SK-N-SH treated with all-trans-retinoic acid at 6 μM for 48 hours (cell line): ENCODE measurements at regions not wholly inside any gene's neighbourhood (a gene's known extent, or its start where the extent isn't known, plus 50 kb on each side); places are given as distances from the start of the nearest gene placed in this dataset.

Source experiments
- ATAC-seq: fragments of 200-7000 bp; cut with Tn5 transposase; 3 replicates; pipeline ENCODE4 v1.9.1; 2020; ENCODE audit warnings: mild to moderate bottlenecking, moderate library complexity
- ARNTL ChIP-seq: fragments of 450-650 bp; formaldehyde crosslinking; IDR thresholded peaks from 2 replicates; pipeline ENCODE4 v1.5.0; 2020; ENCODE audit warnings: low read depth, mild to moderate bottlenecking, moderate library complexity, borderline replicate concordance
- BACH2 ChIP-seq: fragments of 250-450 bp; sonication (Bioruptor Pico); IDR thresholded peaks from 2 replicates; pipeline ENCODE4 v1.9.0; 2021; ENCODE audit warnings: mild to moderate bottlenecking, borderline replicate concordance
- ESRRG ChIP-seq: fragments of 250-450 bp; sonication (Bioruptor Pico); IDR thresholded peaks from 2 replicates; pipeline ENCODE4 v1.6.1; 2021; ENCODE audit warnings: mild to moderate bottlenecking
- GLIS3 ChIP-seq: fragments of 250-450 bp; sonication (Bioruptor Pico); IDR thresholded peaks from 2 replicates; pipeline ENCODE4 v1.5.0; 2020; ENCODE audit warnings: mild to moderate bottlenecking, moderate library complexity
- ISL1 ChIP-seq: fragments of 250-450 bp; sonication (Bioruptor Pico); IDR thresholded peaks from 2 replicates; pipeline ENCODE4 v2.1.2; 2022; ENCODE audit warnings: mild to moderate bottlenecking, moderate library complexity
- OSR1 ChIP-seq: fragments of 250-450 bp; sonication (Bioruptor Pico); IDR thresholded peaks from 2 replicates; pipeline ENCODE4 v1.8.0; 2022; ENCODE audit warnings: moderate library complexity, mild to moderate bottlenecking, inconsistent platforms
- PPARA ChIP-seq: fragments of 250-450 bp; sonication (Bioruptor Pico); IDR thresholded peaks from 2 replicates; pipeline ENCODE4 v1.5.0; 2020; ENCODE audit warnings: mild to moderate bottlenecking, borderline replicate concordance
- RARB ChIP-seq: fragments of 250-450 bp; sonication (Bioruptor Pico); IDR thresholded peaks from 2 replicates; pipeline ENCODE4 v1.8.0; 2021; ENCODE audit warnings: mild to moderate bottlenecking, moderate library complexity
- SNAI2 ChIP-seq: fragments of 250-450 bp; sonication (Bioruptor Pico); IDR thresholded peaks from 2 replicates; pipeline ENCODE4 v1.5.0; 2020; ENCODE audit warnings: mild to moderate bottlenecking, moderate library complexity
- TOX ChIP-seq: fragments of 250-450 bp; sonication (Bioruptor Pico); IDR thresholded peaks from 2 replicates; pipeline ENCODE4 v1.8.0; 2021; ENCODE audit warnings: mild to moderate bottlenecking, moderate library complexity, borderline replicate concordance
- ZC3H10 ChIP-seq: fragments of 250-450 bp; sonication (Bioruptor Pico); IDR thresholded peaks from 2 replicates; pipeline ENCODE4 v1.5.1; 2021; ENCODE audit warnings: mild to moderate bottlenecking, moderate library complexity
- ZFP3 ChIP-seq: fragments of 250-450 bp; sonication (Bioruptor Pico); IDR thresholded peaks from 2 replicates; pipeline ENCODE4 v1.5.0; 2020; ENCODE audit warnings: mild to moderate bottlenecking, moderate library complexity
- ZNF565 ChIP-seq: fragments of 450-650 bp; formaldehyde crosslinking; conservative IDR thresholded peaks from 2 replicates; pipeline ENCODE4 v1.5.0; 2020; ENCODE audit warnings: low read depth, mild to moderate bottlenecking, moderate library complexity
- ZNF70 ChIP-seq: fragments of 450-650 bp; formaldehyde crosslinking; IDR thresholded peaks from 2 replicates; pipeline ENCODE4 v1.5.0; 2020; ENCODE audit warnings: mild to moderate bottlenecking, moderate library complexity
- ZNF8 ChIP-seq: fragments of 450-650 bp; formaldehyde crosslinking; IDR thresholded peaks from 2 replicates; pipeline ENCODE4 v1.5.0; 2020; ENCODE audit warnings: mild to moderate bottlenecking, moderate library complexity
- TF ChIP-seq, protein P1 (sequence below): fragments of 250-450 bp; sonication (Bioruptor Pico); IDR thresholded peaks from 2 replicates; pipeline ENCODE4 v1.5.0; 2020; ENCODE audit warnings: mild to moderate bottlenecking, moderate library complexity
- TF ChIP-seq, protein P2 (sequence below): fragments of 250-450 bp; sonication (Bioruptor Pico); IDR thresholded peaks from 2 replicates; pipeline ENCODE4 v1.5.1; 2021; ENCODE audit warnings: mild to moderate bottlenecking, moderate library complexity
- TF ChIP-seq, protein P3 (sequence below): fragments of 250-450 bp; sonication (Bioruptor Pico); IDR thresholded peaks from 2 replicates; pipeline ENCODE4 v1.5.1; 2020; ENCODE audit warnings: low read depth, mild to moderate bottlenecking, moderate library complexity
- TF ChIP-seq, protein P4 (sequence below): fragments of 250-450 bp; sonication (Bioruptor Pico); IDR thresholded peaks from 2 replicates; pipeline ENCODE4 v1.8.0; 2020; ENCODE audit warnings: mild to moderate bottlenecking, moderate library complexity, borderline replicate concordance
- TF ChIP-seq, protein P5 (sequence below): fragments of 250-450 bp; sonication (Bioruptor Pico); IDR thresholded peaks from 2 replicates; pipeline ENCODE4 v1.8.0; 2021; ENCODE audit warnings: low read depth, mild to moderate bottlenecking, moderate library complexity, borderline replicate concordance

DNA sequence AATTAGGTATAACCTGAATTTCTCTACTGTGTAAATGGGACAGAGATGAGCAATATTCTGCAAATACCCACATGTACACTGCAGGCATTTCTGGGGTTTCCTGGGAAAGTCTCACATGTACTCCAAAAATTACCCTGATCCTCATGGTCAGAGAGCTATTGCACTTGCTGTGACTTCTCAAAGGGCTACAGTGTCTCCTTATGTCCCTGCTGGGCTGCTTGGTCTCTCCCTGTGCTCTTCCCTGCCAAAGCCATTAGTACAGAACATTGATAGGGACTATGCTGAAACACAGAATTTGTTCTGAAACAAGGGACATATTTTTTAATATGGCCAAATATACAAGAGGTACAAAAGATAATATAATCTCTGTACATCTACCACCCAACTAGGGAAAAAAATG is 924.4 kb upstream of the NXPH2 start (continued):
- no peak for TF ChIP-seq SNAI2 (CRISPR knock-in tag)

DNA sequence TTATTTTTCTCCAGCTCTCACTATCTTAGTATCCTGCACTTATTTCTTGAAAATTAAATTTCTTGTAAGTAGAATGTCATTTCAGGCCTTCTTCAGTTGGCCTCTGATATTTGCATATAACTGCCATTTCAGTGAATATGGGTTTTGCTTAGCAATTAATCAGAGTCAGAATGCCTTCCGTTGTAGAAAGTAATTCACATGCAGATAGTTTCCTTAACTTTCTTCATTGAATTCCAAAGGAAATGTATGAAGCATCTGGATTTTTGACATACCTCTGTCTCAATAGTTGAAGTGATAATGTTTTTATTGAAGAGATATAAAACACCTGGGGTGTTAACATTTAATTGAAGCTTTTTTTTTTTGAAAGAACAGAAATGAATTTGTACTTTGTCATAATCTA is 914.1 kb upstream of the NXPH2 start:
- TF ChIP-seq ISL1 (CRISPR knock-in tag) (no peak), ZNF8 (CRISPR knock-in tag) (no peak)
- ATAC-seq = no peak

DNA sequence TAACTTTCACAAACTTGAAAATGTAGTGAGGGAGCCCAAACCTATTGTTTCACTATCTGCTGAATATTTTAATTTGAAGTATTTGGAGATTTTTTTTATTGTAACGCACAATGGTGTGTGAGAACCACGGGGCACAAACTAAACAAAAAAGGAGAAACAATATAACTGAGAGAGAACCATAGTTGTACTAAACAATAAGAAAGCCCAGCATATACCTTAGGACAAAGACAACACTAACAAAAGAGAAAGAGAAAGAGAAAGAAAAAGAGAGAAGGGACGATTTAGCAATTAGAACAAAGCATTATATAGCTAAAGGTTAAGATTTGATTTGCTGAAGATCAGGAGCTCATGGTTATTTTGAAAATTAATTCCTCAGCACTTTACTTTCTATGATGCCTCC is 906.0 kb upstream of the NXPH2 start:
- no peak for TF ChIP-seq SNAI2 (CRISPR knock-in tag)
- TF ChIP-seq OSR1 (CRISPR knock-in tag) = no peak
- TF ChIP-seq BACH2 (CRISPR knock-in tag) = no peak
- TF ChIP-seq, protein P1, sequence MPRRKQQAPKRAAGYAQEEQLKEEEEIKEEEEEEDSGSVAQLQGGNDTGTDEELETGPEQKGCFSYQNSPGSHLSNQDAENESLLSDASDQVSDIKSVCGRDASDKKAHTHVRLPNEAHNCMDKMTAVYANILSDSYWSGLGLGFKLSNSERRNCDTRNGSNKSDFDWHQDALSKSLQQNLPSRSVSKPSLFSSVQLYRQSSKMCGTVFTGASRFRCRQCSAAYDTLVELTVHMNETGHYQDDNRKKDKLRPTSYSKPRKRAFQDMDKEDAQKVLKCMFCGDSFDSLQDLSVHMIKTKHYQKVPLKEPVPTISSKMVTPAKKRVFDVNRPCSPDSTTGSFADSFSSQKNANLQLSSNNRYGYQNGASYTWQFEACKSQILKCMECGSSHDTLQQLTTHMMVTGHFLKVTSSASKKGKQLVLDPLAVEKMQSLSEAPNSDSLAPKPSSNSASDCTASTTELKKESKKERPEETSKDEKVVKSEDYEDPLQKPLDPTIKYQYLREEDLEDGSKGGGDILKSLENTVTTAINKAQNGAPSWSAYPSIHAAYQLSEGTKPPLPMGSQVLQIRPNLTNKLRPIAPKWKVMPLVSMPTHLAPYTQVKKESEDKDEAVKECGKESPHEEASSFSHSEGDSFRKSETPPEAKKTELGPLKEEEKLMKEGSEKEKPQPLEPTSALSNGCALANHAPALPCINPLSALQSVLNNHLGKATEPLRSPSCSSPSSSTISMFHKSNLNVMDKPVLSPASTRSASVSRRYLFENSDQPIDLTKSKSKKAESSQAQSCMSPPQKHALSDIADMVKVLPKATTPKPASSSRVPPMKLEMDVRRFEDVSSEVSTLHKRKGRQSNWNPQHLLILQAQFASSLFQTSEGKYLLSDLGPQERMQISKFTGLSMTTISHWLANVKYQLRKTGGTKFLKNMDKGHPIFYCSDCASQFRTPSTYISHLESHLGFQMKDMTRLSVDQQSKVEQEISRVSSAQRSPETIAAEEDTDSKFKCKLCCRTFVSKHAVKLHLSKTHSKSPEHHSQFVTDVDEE (CRISPR knock-in tag) = no peak
- TF ChIP-seq, protein P2, sequence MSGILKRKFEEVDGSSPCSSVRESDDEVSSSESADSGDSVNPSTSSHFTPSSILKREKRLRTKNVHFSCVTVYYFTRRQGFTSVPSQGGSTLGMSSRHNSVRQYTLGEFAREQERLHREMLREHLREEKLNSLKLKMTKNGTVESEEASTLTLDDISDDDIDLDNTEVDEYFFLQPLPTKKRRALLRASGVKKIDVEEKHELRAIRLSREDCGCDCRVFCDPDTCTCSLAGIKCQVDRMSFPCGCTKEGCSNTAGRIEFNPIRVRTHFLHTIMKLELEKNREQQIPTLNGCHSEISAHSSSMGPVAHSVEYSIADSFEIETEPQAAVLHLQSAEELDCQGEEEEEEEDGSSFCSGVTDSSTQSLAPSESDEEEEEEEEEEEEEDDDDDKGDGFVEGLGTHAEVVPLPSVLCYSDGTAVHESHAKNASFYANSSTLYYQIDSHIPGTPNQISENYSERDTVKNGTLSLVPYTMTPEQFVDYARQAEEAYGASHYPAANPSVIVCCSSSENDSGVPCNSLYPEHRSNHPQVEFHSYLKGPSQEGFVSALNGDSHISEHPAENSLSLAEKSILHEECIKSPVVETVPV = no peak
- no peak for TF ChIP-seq ZFP3
- no peak for TF ChIP-seq ZNF70 (CRISPR knock-in tag)
- TF ChIP-seq, protein P3, sequence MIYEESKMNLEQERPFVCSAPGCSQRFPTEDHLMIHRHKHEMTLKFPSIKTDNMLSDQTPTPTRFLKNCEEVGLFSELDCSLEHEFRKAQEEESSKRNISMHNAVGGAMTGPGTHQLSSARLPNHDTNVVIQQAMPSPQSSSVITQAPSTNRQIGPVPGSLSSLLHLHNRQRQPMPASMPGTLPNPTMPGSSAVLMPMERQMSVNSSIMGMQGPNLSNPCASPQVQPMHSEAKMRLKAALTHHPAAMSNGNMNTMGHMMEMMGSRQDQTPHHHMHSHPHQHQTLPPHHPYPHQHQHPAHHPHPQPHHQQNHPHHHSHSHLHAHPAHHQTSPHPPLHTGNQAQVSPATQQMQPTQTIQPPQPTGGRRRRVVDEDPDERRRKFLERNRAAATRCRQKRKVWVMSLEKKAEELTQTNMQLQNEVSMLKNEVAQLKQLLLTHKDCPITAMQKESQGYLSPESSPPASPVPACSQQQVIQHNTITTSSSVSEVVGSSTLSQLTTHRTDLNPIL (CRISPR knock-in tag) = no peak
- no peak for TF ChIP-seq ESRRG (CRISPR knock-in tag)
- no peak for ATAC-seq

DNA sequence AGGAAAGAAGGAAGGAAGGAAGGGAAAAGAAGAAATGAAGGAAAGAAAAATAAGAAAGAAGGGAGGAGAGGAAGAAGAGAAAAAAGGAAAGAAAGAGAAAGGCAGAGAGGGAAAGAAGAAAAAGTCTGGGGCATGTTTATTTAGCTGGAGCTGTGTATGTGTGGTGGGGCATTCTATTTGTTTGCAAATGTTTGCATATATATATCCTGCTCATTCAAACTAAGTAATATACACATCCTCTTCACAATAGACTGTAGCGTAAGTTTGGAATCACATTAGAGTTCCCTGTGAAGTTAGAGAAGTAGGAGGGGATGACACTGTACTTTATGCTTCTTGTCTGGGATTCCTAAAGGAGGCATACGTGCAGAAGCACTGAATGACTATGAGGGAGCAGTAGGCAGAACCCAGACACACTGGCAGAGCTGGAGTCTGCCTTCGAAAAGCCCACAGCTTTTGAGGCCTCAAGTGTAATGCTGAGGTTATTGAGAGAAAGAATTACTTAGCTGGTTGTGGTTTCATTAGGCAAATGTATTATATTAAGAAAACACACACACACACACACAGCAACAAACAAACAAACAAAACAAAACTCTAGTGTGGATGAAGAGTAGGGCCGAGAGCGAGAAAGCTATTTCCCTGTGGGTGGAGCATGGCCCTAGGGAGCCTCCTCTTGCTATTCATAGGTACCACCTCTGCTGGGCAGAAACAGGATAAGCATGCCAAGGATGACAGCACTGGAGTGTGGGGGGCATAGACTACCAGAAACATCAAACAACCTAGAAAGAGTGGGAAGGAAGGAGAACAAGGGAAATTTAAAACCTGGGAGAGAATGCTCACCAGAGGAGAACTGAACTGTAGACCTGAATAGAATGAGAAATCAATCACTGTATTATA is 905.1 kb upstream of the NXPH2 start:
- TF ChIP-seq ZNF565 (CRISPR knock-in tag) (no peak), OSR1 (CRISPR knock-in tag) (no peak)
- no peak for ATAC-seq

DNA sequence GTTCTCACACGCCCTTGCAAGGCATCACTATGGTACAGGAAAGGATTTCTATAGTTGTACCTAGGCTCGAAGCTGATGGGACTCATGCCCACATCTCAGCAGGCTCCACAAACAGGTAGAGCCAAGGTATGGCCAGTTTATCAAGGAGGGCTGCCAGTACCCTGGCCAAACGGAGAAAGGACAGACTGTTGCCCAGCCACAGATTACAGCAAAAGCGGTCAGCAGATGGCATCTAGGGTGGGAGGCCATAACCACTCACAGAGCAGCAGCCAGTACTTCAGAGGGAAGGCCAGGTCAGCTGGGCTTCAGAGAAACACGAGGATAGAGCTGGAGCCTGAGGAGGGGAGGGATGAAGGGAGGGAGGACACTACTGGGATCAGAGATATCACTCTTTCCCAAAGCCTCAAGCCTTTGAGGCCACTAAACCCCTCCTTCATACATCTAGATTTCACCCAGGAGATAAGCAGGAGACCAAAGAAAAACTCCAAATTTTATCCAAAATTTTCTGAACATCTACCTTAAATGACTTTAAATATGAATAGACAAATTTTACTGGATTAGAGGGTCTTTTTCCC is 904.2 kb upstream of the NXPH2 start:
- no peak for ATAC-seq
- TF ChIP-seq, protein P4, sequence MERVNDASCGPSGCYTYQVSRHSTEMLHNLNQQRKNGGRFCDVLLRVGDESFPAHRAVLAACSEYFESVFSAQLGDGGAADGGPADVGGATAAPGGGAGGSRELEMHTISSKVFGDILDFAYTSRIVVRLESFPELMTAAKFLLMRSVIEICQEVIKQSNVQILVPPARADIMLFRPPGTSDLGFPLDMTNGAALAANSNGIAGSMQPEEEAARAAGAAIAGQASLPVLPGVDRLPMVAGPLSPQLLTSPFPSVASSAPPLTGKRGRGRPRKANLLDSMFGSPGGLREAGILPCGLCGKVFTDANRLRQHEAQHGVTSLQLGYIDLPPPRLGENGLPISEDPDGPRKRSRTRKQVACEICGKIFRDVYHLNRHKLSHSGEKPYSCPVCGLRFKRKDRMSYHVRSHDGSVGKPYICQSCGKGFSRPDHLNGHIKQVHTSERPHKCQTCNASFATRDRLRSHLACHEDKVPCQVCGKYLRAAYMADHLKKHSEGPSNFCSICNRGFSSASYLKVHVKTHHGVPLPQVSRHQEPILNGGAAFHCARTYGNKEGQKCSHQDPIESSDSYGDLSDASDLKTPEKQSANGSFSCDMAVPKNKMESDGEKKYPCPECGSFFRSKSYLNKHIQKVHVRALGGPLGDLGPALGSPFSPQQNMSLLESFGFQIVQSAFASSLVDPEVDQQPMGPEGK (CRISPR knock-in tag) = no peak
- TF ChIP-seq, protein P1 (CRISPR knock-in tag) = no peak
- no peak for TF ChIP-seq GLIS3
- no peak for TF ChIP-seq ZC3H10 (CRISPR knock-in tag)
- TF ChIP-seq ZFP3 = no peak
- TF ChIP-seq PPARA = no peak
- TF ChIP-seq, protein P5, sequence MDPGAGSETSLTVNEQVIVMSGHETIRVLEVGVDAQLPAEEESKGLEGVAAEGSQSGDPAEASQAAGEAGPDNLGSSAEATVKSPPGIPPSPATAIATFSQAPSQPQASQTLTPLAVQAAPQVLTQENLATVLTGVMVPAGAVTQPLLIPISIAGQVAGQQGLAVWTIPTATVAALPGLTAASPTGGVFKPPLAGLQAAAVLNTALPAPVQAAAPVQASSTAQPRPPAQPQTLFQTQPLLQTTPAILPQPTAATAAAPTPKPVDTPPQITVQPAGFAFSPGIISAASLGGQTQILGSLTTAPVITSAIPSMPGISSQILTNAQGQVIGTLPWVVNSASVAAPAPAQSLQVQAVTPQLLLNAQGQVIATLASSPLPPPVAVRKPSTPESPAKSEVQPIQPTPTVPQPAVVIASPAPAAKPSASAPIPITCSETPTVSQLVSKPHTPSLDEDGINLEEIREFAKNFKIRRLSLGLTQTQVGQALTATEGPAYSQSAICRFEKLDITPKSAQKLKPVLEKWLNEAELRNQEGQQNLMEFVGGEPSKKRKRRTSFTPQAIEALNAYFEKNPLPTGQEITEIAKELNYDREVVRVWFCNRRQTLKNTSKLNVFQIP = no peak
- TF ChIP-seq ZNF8 (CRISPR knock-in tag) = no peak
- no peak for TF ChIP-seq RARB (CRISPR knock-in tag)
- TF ChIP-seq OSR1 (CRISPR knock-in tag) = no peak
- TF ChIP-seq TOX (CRISPR knock-in tag) = no peak
- TF ChIP-seq ISL1 (CRISPR knock-in tag) = no peak
- TF ChIP-seq BACH2 (CRISPR knock-in tag) = no peak
- TF ChIP-seq ZNF70 (CRISPR knock-in tag) = no peak
- TF ChIP-seq SNAI2 (CRISPR knock-in tag) = no peak
- no peak for TF ChIP-seq ESRRG (CRISPR knock-in tag)
- no peak for TF ChIP-seq ARNTL (CRISPR knock-in tag)
